ENCODE measurements at regions not wholly inside any gene's neighbourhood (a gene's known extent, or its start where the extent isn't known, plus 50 kb on each side); places are given as distances from the start of the nearest gene placed in this dataset.
A peak's percentile ranks its signal among the peaks of the same experiment; 100 is the strongest.

- DNase-seq (ENCODE audit: low read depth, low spot score): peak; percentile 12
- POLR2A ChIA-PET: no interaction called here
- no peak overlapping the region for H3K4me3 ChIP-seq (ENCODE audit: low read depth, low read length)
- TF ChIP-seq, protein P1, sequence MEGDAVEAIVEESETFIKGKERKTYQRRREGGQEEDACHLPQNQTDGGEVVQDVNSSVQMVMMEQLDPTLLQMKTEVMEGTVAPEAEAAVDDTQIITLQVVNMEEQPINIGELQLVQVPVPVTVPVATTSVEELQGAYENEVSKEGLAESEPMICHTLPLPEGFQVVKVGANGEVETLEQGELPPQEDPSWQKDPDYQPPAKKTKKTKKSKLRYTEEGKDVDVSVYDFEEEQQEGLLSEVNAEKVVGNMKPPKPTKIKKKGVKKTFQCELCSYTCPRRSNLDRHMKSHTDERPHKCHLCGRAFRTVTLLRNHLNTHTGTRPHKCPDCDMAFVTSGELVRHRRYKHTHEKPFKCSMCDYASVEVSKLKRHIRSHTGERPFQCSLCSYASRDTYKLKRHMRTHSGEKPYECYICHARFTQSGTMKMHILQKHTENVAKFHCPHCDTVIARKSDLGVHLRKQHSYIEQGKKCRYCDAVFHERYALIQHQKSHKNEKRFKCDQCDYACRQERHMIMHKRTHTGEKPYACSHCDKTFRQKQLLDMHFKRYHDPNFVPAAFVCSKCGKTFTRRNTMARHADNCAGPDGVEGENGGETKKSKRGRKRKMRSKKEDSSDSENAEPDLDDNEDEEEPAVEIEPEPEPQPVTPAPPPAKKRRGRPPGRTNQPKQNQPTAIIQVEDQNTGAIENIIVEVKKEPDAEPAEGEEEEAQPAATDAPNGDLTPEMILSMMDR (IDR thresholded peaks at IDR 0.05; ENCODE audit: insufficient read depth, low read length, missing control alignments): no peak
- CTCF ChIA-PET: interaction anchor here (1.2 kb wide), 1 partner anchor 9 kb away, joined by 3 read pairs; no protein-coding TSS in a partner anchor
These were observed 642.3 kb downstream of the TBC1D4 start for GRCh38 chr13:74839656-74840055.

- DNase-seq (ENCODE audit: low read depth, low spot score): no peak
- CTCF ChIA-PET: no interaction called here
- TF ChIP-seq, protein P1 (IDR thresholded peaks at IDR 0.05; ENCODE audit: insufficient read depth, low read length, missing control alignments): no peak
- POLR2A ChIA-PET: no interaction called here
- H3K4me3 ChIP-seq (ENCODE audit: low read depth, low read length): no peak overlapping the region
These were observed 643.9 kb downstream of the TBC1D4 start for GRCh38 chr13:74838096-74838495.

DNA sequence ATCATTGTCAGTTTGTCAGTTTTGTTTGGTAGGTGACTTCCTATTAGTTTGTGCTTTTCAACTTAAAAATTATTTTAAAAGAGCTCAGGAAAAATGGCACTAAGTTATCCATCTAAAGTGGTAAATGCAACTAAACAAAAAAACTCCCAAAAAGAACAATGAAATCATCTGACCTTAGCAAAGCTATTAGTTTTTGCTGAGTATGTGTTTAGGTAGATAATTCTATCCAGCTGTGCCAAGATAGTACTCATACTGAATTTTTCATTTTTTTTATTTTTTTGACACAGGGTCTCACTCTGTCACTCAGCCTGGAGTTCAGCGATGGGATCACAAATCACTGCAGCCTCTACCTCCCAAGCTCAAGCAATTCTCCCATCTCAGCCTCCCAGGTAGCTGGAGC is 645.3 kb downstream of the TBC1D4 start:
- ChIA-PET CTCF (no interaction called here), POLR2A (no interaction called here)
- no peak for DNase-seq (ENCODE audit: low read depth, low spot score)
- TF ChIP-seq, protein P1 (IDR thresholded peaks at IDR 0.05; ENCODE audit: insufficient read depth, low read length, missing control alignments): no peak
- H3K4me3 ChIP-seq (ENCODE audit: low read depth, low read length): no peak overlapping the region

DNA sequence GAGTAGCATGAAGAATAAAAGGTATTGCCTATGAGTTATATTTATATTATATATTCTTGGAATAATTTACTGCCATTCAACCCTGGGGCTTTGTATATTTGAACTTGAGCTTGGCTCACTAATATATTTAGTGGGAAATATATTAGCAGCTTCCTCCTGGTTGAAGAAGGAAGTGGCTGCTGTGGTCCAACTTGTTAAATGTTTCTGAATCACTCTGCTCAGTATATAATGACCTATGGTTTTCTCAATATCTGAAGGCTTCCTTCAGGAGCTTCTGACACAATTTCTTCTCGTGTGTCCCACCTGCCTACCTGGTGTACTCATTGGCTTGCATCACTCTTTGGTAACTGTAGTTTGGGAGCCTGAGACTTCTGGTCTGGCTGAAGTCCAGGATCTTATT is 646.4 kb downstream of the TBC1D4 start:
- CTCF ChIA-PET: no interaction called here
- H3K4me3 ChIP-seq (ENCODE audit: low read depth, low read length): no peak overlapping the region
- TF ChIP-seq, protein P1 (IDR thresholded peaks at IDR 0.05; ENCODE audit: insufficient read depth, low read length, missing control alignments): no peak
- POLR2A ChIA-PET: no interaction called here
- no peak for DNase-seq (ENCODE audit: low read depth, low spot score)

- DNase-seq (ENCODE audit: low read depth, low spot score): no peak
- TF ChIP-seq, protein P1 (IDR thresholded peaks at IDR 0.05; ENCODE audit: insufficient read depth, low read length, missing control alignments): no peak
- no peak overlapping the region for H3K4me3 ChIP-seq (ENCODE audit: low read depth, low read length)
- ChIA-PET POLR2A (no interaction called here), CTCF (interaction anchor here (1.0 kb wide), 1 partner anchor 11 kb away, joined by 3 read pairs; no protein-coding TSS in a partner anchor)
These were observed 656.1 kb downstream of the TBC1D4 start for GRCh38 chr13:74825938-74826246.

- peak; percentile 23 for DNase-seq (ENCODE audit: low read depth, low spot score)
- no peak overlapping the region for H3K4me3 ChIP-seq (ENCODE audit: low read depth, low read length)
- POLR2A ChIA-PET: interaction anchor here (0.5 kb wide), 1 partner anchor 1227 kb away, joined by 3 read pairs; no protein-coding TSS in a partner anchor
- CTCF ChIA-PET: interaction anchor here (1.0 kb wide), 1 partner anchor 12 kb away, joined by 3 read pairs; no protein-coding TSS in a partner anchor
- TF ChIP-seq, protein P1 (IDR thresholded peaks at IDR 0.05; ENCODE audit: insufficient read depth, low read length, missing control alignments): no peak
These were observed 656.6 kb downstream of the TBC1D4 start for GRCh38 chr13:74825152-74825937.

Measured in AG04449 (cell line).